Astrocyte (in vitro differentiated cells and primary cell): ENCODE measurements at regions not wholly inside any gene's neighbourhood (a gene's known extent, or its start where the extent isn't known, plus 50 kb on each side); places are given as distances from the start of the nearest gene placed in this dataset.

Source experiments
- CTCF ChIP-seq: IDR thresholded peaks from 2 replicates; pipeline ENCODE4 v1.5.1; 2011; ENCODE audit warnings: low read depth, mild to moderate bottlenecking, inconsistent platforms, low read length, moderate library complexity; ENCODE audit not compliant: insufficient read depth
- EZH2 ChIP-seq: IDR thresholded peaks from 2 replicates; pipeline ENCODE4 v1.6.1; 2012; ENCODE audit warnings: mild to moderate bottlenecking, low read length, inconsistent platforms; ENCODE audit not compliant: insufficient read depth

GRCh38 chr4:189362364-189362763, 578.3 kb upstream of the FRG1 start:
- TF ChIP-seq CTCF (no peak), EZH2 (no peak)
